ENCODE measurements at regions not wholly inside any gene's neighbourhood (a gene's known extent, or its start where the extent isn't known, plus 50 kb on each side); places are given as distances from the start of the nearest gene placed in this dataset.

DNA sequence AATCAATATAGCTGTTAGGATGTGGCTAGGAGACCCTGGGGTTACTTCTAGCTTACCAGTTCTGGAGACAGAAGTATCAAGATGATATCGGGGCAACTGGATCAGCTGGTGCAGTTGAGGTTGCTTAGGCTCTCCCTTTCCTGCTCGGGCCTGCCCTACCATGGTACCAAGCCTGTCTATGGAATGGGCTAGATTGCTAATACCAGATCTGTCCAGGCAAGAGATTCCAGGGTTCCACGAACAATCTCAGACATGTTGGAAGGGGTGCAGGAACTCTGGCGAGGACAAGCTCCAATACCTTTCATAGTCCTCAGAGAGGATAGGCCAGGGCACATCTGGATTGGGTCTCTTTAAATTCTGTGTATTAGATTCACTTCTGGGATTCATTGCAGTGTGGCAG, 53.8 kb downstream of the ADM start:
- DNase-seq (ENCODE audit: low read depth) = no peak
- H3K4me3 ChIP-seq (ENCODE audit: low read depth, low read length) = no peak overlapping the region
- TF ChIP-seq, protein P1, sequence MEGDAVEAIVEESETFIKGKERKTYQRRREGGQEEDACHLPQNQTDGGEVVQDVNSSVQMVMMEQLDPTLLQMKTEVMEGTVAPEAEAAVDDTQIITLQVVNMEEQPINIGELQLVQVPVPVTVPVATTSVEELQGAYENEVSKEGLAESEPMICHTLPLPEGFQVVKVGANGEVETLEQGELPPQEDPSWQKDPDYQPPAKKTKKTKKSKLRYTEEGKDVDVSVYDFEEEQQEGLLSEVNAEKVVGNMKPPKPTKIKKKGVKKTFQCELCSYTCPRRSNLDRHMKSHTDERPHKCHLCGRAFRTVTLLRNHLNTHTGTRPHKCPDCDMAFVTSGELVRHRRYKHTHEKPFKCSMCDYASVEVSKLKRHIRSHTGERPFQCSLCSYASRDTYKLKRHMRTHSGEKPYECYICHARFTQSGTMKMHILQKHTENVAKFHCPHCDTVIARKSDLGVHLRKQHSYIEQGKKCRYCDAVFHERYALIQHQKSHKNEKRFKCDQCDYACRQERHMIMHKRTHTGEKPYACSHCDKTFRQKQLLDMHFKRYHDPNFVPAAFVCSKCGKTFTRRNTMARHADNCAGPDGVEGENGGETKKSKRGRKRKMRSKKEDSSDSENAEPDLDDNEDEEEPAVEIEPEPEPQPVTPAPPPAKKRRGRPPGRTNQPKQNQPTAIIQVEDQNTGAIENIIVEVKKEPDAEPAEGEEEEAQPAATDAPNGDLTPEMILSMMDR (IDR thresholded peaks at IDR 0.05; ENCODE audit: low read depth, low read length, missing control alignments) = no peak

GRCh38 chr11:10359171-10359570, 54.3 kb downstream of the ADM start:
- DNase-seq (ENCODE audit: low read depth) = no peak
- TF ChIP-seq, protein P1 (IDR thresholded peaks at IDR 0.05; ENCODE audit: low read depth, low read length, missing control alignments) = no peak

DNA sequence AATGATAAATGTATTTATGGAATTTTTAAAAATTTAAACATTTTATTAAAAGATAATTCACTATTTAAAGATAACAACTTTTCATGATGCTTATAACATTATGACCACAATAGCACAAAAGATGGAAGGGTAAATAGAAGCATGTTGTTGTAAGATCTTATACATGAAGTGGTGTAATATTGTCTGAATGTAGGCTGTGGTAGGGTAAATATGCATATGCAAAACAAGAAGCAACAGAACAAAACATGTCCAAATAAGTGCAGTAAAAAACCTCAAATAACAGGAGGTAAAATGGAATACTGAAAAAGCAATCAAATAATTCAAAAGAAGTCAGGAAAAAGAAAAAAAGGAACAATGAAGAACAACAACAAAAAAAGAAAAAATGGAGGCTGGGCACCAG, 56.0 kb downstream of the ADM start:
- TF ChIP-seq, protein P1 (IDR thresholded peaks at IDR 0.05; ENCODE audit: low read depth, low read length, missing control alignments) = no peak
- no peak overlapping the region for H3K4me3 ChIP-seq (ENCODE audit: low read depth, low read length)

More at GRCh38 chr11:10359171-10359570, 54.3 kb downstream of the ADM start:
- no peak overlapping the region for H3K4me3 ChIP-seq (ENCODE audit: low read depth, low read length)

DNA sequence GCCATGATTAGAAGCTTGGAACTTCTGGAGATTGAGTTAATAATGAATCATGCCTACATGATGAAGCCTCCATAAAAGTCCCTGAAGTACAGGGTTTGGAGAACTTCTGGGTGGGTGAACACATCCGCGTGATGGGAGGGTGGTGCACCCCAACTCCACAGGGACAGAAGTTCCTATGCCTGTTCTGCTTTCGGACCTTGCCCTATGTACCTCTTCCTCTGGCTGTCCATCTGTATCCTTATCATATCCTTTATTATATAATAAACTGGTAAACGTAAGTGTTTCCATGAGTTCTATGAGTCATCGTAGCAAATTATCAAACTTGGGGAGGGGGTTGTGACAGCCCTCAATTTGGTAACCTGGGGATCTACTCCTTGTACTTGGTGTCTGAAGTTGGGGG, 60.2 kb downstream of the ADM start:
- no peak overlapping the region for H3K4me3 ChIP-seq (ENCODE audit: low read depth, low read length)
- DNase-seq (ENCODE audit: low read depth) = no peak
- TF ChIP-seq, protein P1 (IDR thresholded peaks at IDR 0.05; ENCODE audit: low read depth, low read length, missing control alignments) = no peak

More for the DNA sequence above, 56.0 kb downstream of the ADM start:
- DNase-seq (ENCODE audit: low read depth) = no peak

DNA sequence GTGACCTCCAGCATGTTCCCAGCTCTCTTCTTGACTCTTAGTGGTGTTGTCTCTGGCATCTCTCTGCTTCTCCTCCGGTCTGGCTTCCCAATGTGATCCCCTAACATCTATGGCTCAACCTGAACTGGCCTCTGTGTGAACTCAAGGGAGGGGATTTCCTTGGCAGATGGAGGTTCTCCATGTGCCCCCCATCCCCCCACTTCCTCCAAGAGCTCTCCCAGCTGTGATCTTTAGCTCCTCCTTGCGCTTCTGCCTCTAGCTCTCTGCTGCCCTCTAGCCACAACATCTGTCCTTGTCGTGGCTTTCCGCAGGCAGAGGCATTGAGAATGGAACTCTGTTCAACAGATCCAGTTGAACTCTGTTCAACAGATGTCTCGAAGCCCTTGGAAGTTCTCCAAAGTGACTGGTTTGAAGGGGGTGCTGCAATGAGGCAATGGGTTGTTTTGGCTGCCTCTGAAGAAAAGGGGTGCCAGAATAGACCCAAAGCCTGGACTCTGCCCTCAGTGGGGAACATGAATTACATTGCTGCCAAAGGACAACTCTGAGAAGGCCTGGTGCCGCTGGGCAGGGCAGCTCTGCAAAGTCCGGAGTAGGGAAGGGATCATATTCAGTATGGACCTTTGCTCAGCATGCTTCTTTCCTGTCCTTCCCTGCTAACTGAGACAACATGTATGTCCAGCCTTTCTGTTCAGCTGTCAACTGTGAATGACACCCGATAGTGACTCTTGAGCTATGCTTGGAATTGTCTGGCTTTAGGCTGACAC, 61.9 kb downstream of the ADM start:
- TF ChIP-seq, protein P1 (IDR thresholded peaks at IDR 0.05; ENCODE audit: low read depth, low read length, missing control alignments) = peak; percentile 94
- DNase-seq (ENCODE audit: low read depth) = peak; percentile 76
- H3K4me3 ChIP-seq (ENCODE audit: low read depth, low read length) = no peak overlapping the region

DNA sequence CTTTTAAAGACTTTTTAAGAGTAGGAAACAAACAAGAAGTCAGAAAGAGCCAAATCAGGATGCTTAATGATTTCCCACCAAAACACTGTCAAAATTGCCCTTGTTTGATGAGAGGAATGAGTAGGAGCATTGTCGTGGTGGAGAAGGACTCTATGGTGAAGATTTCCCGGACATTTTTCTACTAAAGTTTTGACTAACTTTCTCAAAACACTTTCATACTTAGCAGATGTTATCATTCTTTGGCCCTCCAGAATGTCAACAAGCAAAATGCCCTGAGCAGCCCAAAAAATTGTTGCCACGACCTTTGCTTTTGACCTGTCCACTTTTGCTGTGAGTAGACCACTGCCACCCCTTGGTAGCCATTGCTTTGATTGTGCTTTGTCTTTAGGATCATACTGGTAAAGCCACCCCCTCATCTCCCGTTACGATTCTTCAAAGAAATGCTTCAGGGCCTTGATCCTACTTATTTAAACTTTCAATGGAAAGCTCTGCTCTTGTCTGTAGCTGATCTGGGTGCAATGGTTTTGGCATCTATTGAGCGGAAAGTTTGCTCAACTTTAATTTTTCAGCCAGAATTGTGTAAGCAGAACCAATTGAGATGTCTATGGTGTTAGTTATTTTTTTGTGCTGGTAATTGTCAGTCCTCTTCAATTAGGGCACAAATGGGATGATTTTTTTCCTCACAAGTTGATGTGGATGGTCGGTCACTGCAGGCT, 67.2 kb downstream of the ADM start:
- TF ChIP-seq, protein P1 (IDR thresholded peaks at IDR 0.05; ENCODE audit: low read depth, low read length, missing control alignments) = no peak
- no peak for DNase-seq (ENCODE audit: low read depth)
- no peak overlapping the region for H3K4me3 ChIP-seq (ENCODE audit: low read depth, low read length)

Measured in GM12864 (cell line).